ENCODE measurements at regions not wholly inside any gene's neighbourhood (a gene's known extent, or its start where the extent isn't known, plus 50 kb on each side); places are given as distances from the start of the nearest gene placed in this dataset.
"Not testable (repeated sequence)": the region's sequence is repeated elsewhere in the genome, so short reads cannot be mapped to it uniquely, and the experiment has no call there.

GRCh38 chr4:3954540-3955320 is 188.5 kb downstream of the ADRA2C start:
- in situ Hi-C loops (cut with HindIII; ENCODE audit: low pct_unique_long_range_greater_than_20kb, low sequenced_read_pairs), result not testable (repeated sequence)
- DNase-seq (ENCODE audit: low read depth, low spot score), result peak; percentile 70

GRCh38 chr4:3955321-3956164 is 189.4 kb downstream of the ADRA2C start:
- peak; percentile 98 for DNase-seq (ENCODE audit: low read depth, low spot score)
- in situ Hi-C loops (cut with HindIII; ENCODE audit: low pct_unique_long_range_greater_than_20kb, low sequenced_read_pairs), result not testable (repeated sequence)

DNA sequence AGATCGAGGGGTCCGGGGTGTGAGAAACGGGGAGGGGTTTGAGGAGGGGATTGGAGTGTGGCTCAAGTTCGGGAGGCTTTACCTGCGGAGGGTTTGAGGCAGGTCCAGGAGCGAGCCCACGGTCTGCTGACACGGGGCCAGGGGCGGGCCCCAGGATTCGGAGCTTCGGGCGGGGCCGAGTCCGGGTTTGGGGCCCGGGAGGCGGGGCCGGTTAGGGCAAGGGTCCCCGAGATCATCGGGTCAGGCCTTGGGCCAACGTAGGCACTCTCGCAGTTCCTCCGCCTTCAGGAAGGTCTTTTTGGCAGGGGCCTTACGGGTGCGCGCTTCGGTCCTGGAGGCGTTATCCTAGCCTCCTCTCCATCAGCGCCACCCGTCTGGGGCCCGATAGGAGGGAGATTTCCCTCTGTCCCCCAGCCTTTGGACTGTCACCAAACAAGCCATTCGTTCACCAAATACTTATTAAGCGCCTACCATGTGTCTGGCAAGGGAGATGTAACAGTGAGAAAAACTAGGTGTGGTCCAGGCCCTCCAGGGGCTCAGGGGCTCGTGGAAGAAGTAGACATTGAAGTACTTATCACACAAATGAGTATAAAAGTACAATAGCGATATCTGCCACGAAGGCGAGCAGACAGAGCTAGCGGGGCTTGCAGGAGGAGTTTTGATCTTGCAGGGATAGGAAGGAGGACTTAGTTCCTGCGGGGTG is 190.1 kb downstream of the ADRA2C start:
- in situ Hi-C loops (cut with HindIII; ENCODE audit: low pct_unique_long_range_greater_than_20kb, low sequenced_read_pairs); DNase-seq (ENCODE audit: low read depth, low spot score): not testable (repeated sequence)

DNA sequence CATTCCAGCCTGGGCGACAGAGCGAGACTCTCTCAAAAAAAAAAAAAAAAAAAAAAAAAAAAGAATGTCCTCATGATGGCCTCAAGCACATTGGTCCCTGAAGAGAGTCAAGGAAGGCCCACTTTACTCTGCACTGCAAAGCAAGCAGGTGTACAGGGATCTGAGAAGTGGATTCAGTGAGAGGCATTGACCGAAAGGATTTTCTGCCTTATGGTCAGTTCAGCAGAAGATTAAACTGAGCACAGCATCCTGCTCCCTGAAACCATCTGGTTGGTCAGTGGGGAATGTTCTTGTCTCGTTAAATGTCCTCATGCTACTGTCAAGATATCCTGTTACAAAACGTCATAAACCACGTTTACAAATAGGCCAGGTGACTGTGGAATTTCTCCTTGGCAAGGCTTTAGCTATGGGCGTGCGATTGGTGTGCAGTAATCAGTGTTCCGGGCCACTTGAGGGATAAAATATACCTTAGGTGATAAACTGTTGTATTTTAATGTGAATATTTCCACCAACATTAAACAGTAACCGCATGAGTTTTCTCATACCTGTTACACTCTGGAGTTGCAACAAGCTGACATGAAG is 195.0 kb downstream of the ADRA2C start:
- in situ Hi-C loops (cut with HindIII; ENCODE audit: low pct_unique_long_range_greater_than_20kb, low sequenced_read_pairs); DNase-seq (ENCODE audit: low read depth, low spot score): not testable (repeated sequence)

DNA sequence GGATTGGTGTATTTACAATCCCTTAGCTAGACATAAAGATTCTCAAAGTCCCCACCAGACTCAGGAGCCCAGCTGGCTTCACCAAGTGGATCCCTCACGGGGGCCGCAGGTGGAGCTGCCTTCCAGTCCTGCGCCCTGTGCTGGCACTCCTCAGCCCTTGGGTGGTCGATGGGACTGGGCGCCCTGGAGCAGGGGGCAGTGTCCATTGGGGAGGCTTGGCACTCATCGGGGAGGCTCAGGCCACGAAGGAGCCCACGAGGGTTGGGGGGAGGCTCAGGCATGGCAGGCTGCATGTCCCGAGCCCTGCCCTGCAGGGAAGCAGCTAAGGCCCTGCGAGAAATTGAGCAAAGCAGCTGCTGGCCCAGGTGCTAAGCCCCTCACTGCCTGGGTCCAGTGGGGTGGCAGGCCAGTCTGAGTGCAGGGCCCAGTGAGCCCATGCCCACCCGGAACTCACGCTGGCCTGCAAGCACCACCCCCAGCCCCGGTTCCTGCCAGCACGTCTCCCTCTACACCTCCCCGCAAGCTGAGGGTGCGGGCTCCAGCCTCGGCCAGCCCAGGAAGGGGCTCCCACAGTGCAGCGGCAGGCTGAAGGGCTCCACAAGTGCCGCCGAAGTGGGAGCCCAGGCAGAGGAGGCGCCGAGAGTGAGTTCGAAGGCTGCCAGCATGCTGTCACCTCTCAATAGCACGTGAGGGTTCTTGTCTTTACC is 198.5 kb downstream of the ADRA2C start:
- DNase-seq (ENCODE audit: low read depth, low spot score); in situ Hi-C loops (cut with HindIII; ENCODE audit: low pct_unique_long_range_greater_than_20kb, low sequenced_read_pairs): not testable (repeated sequence)

DNA sequence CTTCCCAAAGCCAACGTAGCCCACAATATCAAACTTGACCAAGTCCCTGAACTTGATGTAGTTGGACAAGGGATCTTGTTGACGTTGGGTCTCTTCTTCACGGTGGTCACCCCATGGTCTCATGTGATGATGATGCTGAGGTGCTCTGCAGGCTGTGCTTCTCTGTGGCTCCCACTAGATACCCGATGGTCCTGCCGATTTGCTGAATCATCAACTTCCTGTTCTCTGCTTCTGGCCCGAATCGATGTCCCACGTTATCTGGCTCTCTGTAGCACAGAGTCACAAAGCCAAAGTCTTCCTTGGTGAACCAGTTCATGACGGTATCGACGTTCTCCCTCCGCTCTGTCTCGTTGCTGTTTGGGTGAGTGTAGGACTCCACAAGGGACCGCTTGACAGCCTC is 201.0 kb downstream of the ADRA2C start:
- DNase-seq (ENCODE audit: low read depth, low spot score); in situ Hi-C loops (cut with HindIII; ENCODE audit: low pct_unique_long_range_greater_than_20kb, low sequenced_read_pairs): not testable (repeated sequence)

DNA sequence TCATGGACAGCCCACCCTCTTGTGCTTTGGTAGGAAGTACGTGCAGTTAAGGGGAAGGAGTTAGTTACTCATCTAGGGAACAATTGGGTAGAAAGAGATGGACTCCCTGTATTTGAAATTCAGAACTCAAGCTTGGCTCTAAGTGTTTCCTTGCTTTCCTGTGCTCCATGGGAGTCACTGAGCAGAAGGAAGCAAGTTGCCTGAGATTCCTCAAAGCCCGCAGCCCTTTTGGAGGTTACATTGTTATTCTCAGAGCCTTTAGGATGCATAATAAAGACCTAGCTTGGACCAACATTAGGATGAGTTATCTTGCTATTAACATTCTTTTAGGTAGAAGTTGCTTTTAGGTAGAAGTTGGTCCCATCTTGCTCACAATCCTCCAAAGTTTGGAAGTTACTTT is 206.4 kb downstream of the ADRA2C start:
- DNase-seq (ENCODE audit: low read depth, low spot score); in situ Hi-C loops (cut with HindIII; ENCODE audit: low pct_unique_long_range_greater_than_20kb, low sequenced_read_pairs): not testable (repeated sequence)

DNA sequence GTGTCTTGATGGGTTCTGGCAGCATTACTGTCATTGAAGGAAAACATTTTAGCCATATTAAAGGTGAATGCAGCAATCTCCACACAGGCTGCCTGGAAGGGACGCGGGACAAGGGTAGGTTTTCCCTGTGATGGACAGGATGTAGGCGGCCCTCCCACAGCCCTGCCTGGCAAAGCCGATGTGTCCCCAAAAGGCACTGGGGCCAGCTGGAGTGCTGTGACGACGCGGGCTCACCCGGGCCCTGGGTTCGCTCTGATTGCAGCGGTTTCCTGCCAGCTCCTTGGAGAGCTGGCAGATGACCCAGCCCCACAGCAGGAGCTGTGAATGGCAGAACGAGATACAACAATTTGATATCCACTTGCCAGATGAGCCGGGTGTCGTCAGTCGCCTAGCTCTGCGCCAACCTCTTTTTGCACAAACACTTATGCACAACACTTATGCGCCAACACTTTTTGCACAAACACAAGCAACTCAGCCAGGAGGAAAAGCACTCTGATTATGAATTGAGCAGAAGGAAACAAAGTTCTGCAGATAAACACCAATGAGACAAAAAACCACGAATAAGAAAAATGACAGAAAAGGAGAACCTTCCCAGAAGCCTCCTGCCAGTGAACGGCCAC is 207.5 kb downstream of the ADRA2C start:
- in situ Hi-C loops (cut with HindIII; ENCODE audit: low pct_unique_long_range_greater_than_20kb, low sequenced_read_pairs); DNase-seq (ENCODE audit: low read depth, low spot score): not testable (repeated sequence)

GRCh38 chr4:3983518-3984125 is 217.4 kb downstream of the ADRA2C start:
- in situ Hi-C loops (cut with HindIII; ENCODE audit: low pct_unique_long_range_greater_than_20kb, low sequenced_read_pairs), result not testable (repeated sequence)

GRCh38 chr4:3984796-3985195 is 218.6 kb downstream of the ADRA2C start:
- DNase-seq (ENCODE audit: low read depth, low spot score); in situ Hi-C loops (cut with HindIII; ENCODE audit: low pct_unique_long_range_greater_than_20kb, low sequenced_read_pairs): not testable (repeated sequence)

More at GRCh38 chr4:3983518-3984125, 217.4 kb downstream of the ADRA2C start:
- DNase-seq (ENCODE audit: low read depth, low spot score), result not testable (repeated sequence)

- DNase-seq (ENCODE audit: low read depth, low spot score); in situ Hi-C loops (cut with HindIII; ENCODE audit: low pct_unique_long_range_greater_than_20kb, low sequenced_read_pairs): not testable (repeated sequence)
Observed at GRCh38 chr4:3986412-3986811, 220.2 kb downstream of the ADRA2C start.

- in situ Hi-C loops (cut with HindIII; ENCODE audit: low pct_unique_long_range_greater_than_20kb, low sequenced_read_pairs); DNase-seq (ENCODE audit: low read depth, low spot score): not testable (repeated sequence)
Observed at GRCh38 chr4:3997386-3997785, 229.3 kb downstream of the OTOP1 start.

DNA sequence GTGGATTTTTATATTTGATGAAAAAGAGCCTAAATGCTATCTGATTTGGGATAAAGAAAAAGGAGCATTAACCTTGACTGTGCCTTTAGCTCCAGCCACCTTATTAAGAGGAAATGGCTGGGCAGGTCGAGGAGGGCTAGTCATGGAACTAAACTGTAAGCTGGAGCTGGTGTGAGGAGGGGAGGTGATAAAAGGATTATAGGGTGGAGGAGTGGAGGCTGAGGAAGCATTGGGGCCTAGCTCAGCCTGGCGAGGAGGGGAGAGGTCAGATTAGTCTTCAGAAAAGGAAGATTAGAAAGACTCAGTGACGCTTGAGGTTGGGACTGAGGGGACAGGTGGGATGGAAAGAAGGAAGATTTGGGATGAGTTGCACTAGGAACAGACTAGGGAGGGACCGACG is 222.7 kb downstream of the OTOP1 start:
- in situ Hi-C loops (cut with HindIII; ENCODE audit: low pct_unique_long_range_greater_than_20kb, low sequenced_read_pairs); DNase-seq (ENCODE audit: low read depth, low spot score): not testable (repeated sequence)

DNA sequence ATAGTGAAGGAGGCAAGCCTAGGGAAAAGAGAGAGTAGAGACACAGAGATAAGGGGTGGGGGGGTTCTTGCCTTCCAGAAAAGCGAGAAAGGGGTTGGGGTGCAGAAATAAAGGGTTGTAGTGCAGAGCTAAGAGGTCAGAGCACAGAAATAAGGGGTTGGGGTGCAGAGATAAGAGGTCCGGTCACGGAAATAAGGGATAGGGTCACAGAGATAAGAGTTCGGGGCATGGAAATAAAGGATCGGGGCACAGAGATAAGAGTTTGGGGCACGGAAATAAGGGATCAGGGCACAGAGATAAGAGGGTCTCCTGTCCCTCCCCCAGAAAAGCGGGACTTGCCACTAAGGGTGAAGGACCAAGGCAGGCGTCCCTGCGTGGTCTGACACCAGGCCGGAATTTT is 222.0 kb downstream of the OTOP1 start:
- DNase-seq (ENCODE audit: low read depth, low spot score); in situ Hi-C loops (cut with HindIII; ENCODE audit: low pct_unique_long_range_greater_than_20kb, low sequenced_read_pairs): not testable (repeated sequence)

- DNase-seq (ENCODE audit: low read depth, low spot score); in situ Hi-C loops (cut with HindIII; ENCODE audit: low pct_unique_long_range_greater_than_20kb, low sequenced_read_pairs): not testable (repeated sequence)
Observed at GRCh38 chr4:4006356-4006755, 220.4 kb downstream of the OTOP1 start.

GRCh38 chr4:4019071-4019470 is 207.7 kb downstream of the OTOP1 start:
- DNase-seq (ENCODE audit: low read depth, low spot score); in situ Hi-C loops (cut with HindIII; ENCODE audit: low pct_unique_long_range_greater_than_20kb, low sequenced_read_pairs): not testable (repeated sequence)
